Mammary epithelial cell (primary cell): ENCODE measurements at regions not wholly inside any gene's neighbourhood (a gene's known extent, or its start where the extent isn't known, plus 50 kb on each side); places are given as distances from the start of the nearest gene placed in this dataset.

Source experiments
- CTCF ChIP-seq, 2 donors: IDR thresholded peaks in 1 of 2; conservative IDR thresholded peaks in 1 of 2; 2 replicates each; pipeline ENCODE4 v1.5.1; 2011 to 2012; ENCODE audit warnings: inconsistent platforms in 2 of 2, low read length in 2 of 2, mild to moderate bottlenecking in 2 of 2, control low read depth in 1 of 2, low read depth in 1 of 2; ENCODE audit not compliant: insufficient read depth in 1 of 2; ENCODE audit errors: extremely low read depth in 1 of 2
- EZH2 ChIP-seq: IDR thresholded peaks from 2 replicates; pipeline ENCODE4 v1.6.1; 2012; ENCODE audit warnings: low read length, inconsistent platforms, borderline replicate concordance

- no peak for TF ChIP-seq CTCF (conservative IDR thresholded peaks at IDR 0.05 in 1 of 2, IDR thresholded peaks at IDR 0.05 in 1 of 2; ENCODE audit: extremely low read depth in 1 of 2, insufficient read depth in 1 of 2, low read depth in 1 of 2, low read length in 2 of 2)
- TF ChIP-seq EZH2: no peak
Measured at GRCh38 chrX:109199726-109200125, 282.2 kb downstream of the GUCY2F start.
